LNCAP (cell line): ENCODE measurements at regions not wholly inside any gene's neighbourhood (a gene's known extent, or its start where the extent isn't known, plus 50 kb on each side); places are given as distances from the start of the nearest gene placed in this dataset.

Experiments
- TF ChIP-seq, protein P1 (sequence below): fragments of 450-650 bp; IDR thresholded peaks from 2 replicates; pipeline ENCODE4 v1.5.1; 2017; ENCODE audit warnings: mild to moderate bottlenecking

DNA sequence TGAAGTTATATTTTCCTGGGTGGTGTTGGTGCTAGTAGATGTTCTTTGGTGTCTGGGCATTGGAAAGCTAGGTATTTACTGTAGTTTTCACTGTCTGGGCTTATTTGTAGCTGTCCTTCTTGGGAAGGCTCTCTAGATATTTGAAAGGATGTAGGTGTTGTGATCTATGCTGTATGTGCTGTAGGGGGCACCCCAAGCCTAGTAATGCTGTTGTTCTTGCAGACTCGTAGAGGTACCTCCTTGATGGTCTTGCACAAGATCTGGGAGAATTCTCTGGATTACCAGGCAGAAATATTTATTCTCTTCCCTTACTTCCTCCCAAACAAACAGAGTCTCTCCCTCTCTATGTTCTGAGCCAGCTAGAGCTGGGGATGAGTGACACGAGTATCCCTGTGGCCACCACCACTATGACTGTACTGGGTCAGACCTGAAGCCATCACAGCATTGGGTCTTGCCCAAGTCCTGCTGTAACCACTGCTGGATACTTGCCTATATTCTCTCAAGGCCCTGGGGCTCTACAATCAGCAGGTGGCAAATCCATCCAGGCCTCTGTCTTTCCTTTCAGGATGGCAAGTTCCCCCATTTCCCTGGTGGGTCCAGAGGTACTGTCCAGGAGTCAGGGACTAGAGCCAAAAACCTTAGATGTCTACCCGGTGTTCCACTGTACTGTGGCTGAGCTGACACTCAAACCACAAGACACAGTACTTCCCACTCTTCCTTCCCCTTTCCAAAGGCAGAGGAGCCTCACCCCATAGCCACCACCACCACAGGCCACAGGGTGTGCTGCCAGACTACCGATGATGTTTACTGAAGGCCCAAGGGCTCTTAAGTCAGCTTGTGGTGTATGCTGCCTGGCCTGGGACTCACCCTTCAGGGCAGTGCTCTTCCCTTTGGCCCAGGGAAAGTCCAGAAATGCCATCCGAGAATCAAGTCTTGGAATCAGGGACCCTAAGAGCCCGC lies 195.2 kb upstream of the DPPA4 start:
- TF ChIP-seq, protein P1, sequence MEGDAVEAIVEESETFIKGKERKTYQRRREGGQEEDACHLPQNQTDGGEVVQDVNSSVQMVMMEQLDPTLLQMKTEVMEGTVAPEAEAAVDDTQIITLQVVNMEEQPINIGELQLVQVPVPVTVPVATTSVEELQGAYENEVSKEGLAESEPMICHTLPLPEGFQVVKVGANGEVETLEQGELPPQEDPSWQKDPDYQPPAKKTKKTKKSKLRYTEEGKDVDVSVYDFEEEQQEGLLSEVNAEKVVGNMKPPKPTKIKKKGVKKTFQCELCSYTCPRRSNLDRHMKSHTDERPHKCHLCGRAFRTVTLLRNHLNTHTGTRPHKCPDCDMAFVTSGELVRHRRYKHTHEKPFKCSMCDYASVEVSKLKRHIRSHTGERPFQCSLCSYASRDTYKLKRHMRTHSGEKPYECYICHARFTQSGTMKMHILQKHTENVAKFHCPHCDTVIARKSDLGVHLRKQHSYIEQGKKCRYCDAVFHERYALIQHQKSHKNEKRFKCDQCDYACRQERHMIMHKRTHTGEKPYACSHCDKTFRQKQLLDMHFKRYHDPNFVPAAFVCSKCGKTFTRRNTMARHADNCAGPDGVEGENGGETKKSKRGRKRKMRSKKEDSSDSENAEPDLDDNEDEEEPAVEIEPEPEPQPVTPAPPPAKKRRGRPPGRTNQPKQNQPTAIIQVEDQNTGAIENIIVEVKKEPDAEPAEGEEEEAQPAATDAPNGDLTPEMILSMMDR: no peak

DNA sequence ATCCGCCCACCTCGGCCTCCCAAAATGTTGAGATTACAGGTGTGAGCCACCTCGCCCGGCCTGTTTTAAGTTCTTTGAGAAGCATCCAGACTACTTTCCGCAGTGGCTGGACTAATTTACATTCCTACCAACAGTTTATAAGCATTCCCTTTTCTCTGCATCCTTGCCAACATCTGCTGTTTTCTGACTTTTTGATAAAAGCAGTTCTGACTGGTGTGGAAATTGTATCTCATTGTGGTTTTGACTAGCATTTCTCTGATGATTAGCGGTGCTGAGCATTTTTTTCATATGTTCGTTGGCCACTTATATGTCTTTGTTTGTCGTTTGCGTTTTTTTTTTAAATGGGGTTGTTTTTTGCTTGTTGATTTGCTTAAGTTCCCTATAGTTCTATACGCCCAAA lies 208.4 kb upstream of the DPPA4 start:
- TF ChIP-seq, protein P1: no peak

DNA sequence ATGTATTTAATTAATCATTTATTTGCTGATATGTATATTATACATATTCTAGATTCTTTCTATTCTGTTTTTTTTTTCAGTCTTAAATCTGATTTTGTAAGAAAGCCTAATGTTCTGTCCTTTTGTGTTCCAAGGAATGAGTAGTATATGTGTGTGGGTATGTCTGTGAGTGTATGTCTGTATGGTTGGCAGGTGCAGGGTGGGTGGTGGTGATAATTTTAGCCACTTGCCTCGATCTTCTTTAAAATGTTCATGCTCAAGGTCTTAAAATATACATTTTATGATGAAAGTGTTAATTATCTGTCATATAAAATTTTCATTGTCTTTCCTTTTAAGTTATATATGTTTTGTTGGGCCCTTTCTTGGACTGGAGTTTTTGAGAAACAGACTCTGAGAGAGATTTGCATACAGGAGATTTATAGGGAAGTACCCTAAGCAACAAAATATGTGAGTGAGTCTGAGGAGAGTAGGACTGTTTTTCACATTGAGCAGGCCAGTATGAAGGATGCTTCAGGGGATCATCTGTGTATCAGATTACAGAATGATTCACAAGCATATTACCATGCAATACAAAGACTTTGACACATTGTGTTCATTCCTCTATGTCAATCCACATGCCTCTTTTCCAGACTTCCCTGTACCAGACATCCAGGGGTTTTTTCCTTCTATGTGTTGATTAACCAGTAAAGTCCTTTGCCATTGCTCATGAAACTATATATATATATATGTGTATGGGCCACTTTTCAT lies 211.0 kb upstream of the DPPA4 start:
- TF ChIP-seq, protein P1: no peak

DNA sequence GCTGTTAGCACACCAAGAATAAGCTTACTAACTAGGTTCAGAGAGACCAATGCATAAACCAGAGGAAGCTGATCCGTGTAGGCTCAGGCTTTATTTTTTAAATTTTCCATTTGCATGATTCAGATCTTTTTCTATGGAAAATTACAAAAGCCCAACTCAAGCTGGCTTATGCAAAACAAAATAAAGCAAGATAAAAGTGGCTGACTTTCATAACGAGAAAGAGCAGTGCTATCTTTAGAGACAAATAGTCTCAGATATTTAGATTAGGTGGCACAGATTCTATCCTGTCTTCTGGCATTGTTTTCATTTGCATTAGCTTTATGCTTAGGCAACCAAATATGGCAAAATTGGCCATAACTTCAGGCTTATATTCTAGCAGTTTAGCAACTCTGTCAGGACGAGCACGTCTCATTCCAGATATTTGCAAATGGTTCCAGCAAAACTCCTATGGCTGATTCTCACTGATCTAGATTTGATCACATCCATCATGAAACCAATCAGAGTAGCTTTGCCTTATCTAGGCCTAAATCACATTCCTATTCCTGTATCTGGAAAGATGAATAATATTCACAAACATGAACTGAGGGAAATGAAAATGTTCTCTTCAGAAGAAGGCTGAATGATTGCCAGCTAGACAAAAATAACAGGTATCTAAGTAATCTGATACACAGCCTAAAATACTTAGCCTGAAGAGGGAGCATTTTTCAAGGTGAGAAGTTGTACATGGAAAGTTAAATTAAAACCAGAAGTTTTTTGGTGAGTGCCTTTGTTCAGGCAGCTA lies 216.4 kb upstream of the DPPA4 start:
- TF ChIP-seq, protein P1: no peak

DNA sequence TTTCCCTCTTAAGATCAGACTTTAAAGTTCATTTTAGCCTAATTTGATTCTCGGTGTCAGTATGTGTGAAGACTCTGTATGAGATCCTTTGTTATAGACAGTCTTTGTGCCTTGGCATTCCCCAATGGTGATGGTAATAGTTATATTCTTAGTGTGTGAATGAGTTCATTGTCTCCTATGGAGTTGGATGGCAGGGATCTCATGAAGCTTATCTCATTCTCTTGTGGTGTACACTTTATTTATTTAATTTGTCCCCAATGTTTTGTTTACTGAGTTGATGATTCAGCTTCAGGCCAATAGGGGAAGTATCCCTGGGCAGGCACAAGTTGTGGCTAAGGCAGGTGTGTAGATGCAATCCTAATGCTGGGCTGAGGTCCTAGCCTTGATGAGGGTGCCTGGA lies 222.0 kb upstream of the DPPA4 start:
- TF ChIP-seq, protein P1: no peak

DNA sequence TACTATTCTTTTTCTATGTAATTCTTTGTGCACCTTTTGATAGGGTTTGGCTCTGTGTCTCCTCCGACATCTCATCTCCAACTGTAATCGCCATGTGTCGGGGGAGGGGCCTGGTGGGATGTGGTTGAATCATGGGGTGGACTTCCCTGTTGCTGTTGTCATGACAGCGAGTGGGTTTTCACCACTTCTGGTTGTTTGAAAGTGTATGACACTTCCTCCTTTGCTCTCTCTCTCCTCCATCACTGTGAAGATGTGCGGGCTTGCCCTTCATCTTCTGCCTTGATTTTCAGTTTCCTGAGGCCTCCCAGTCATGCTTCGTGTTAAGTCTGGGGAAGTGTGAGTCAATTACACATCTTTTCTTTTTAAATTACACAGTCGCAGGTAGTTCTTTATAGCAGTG lies 225.8 kb upstream of the DPPA4 start:
- TF ChIP-seq, protein P1: no peak

DNA sequence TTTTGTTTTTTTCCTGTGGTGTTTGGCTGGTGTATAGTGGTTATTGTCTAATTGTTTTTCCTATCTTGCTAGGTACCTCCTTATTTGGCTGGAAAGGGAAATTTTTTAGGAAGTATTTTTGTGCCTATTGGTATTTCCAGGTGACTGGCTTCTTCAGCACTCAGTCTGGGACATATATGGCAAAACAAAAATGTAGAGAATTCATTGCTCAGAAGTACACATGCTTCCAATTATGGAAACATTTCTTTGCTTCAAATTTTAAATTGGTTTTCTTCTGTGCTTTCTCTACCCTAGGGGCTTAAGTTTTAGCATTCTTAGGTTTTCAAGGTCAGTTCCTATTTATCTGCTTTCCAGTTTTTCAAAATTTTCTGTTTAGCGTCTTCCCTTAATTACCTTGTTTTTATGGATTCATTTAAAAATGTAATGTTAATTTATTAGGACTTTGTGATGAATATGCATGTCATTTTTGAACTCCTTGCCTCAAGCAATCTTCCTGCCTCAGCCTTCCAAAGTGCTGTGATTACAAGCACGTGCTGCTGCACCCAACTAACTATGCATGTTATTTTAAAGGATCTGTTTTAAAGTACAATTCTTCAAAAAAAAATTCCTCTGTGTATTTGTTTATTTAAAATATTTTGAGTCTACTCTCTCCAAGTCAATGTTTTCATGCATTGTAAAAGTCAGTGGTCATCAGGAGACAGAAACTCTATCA lies 231.9 kb upstream of the DPPA4 start:
- TF ChIP-seq, protein P1: no peak
